ENCODE measurements at regions not wholly inside any gene's neighbourhood (a gene's known extent, or its start where the extent isn't known, plus 50 kb on each side); places are given as distances from the start of the nearest gene placed in this dataset.

DNA sequence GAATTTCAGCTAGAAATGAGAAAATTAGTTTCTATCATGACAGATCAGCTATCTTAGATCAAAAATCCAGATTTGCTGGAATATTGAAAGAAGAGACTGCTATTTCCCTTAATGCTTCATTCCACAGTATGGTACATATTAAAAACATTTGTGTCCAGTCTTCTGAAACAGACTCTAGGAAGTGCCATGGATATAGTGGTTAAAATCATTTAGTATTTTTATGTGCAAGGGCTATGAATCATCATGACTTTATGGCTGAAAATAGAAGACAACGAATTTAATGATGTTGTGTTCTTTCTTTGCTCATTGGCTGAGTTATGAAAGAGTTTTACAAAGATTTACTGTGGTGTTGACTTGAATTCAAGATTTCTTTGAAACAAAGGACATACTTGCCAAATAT is 146.6 kb downstream of the ANKRD60 start:
- no peaks in the 10 kb centered on the region for H3K36me3 ChIP-seq (ENCODE audit: control insufficient read depth in 1 of 2, insufficient read depth in 2 of 2, low read length in 2 of 2)
- no peaks in the 10 kb centered on the region for H3K9me3 ChIP-seq (ENCODE audit: control insufficient read depth in 1 of 2, low read length in 2 of 2)
- H3K9ac ChIP-seq (ENCODE audit: low read depth in 1 of 2, low read length in 2 of 2) = no peak overlapping the region
- H3K27ac ChIP-seq (ENCODE audit: low read depth, low read length) = no peak overlapping the region
- no peaks in the 10 kb centered on the region for H3K27me3 ChIP-seq (ENCODE audit: control insufficient read depth in 1 of 2, insufficient read depth in 2 of 2, low read length in 2 of 2)
- peaks cover 0 to 10% of the 10 kb centered on the region in 2 donors for H3K4me1 ChIP-seq (ENCODE audit: control insufficient read depth in 1 of 2, insufficient read depth in 2 of 2, low read length in 2 of 2)
- H3K4me3 ChIP-seq (ENCODE audit: low read depth in 1 of 2, low read length in 2 of 2) = no peak overlapping the region

DNA sequence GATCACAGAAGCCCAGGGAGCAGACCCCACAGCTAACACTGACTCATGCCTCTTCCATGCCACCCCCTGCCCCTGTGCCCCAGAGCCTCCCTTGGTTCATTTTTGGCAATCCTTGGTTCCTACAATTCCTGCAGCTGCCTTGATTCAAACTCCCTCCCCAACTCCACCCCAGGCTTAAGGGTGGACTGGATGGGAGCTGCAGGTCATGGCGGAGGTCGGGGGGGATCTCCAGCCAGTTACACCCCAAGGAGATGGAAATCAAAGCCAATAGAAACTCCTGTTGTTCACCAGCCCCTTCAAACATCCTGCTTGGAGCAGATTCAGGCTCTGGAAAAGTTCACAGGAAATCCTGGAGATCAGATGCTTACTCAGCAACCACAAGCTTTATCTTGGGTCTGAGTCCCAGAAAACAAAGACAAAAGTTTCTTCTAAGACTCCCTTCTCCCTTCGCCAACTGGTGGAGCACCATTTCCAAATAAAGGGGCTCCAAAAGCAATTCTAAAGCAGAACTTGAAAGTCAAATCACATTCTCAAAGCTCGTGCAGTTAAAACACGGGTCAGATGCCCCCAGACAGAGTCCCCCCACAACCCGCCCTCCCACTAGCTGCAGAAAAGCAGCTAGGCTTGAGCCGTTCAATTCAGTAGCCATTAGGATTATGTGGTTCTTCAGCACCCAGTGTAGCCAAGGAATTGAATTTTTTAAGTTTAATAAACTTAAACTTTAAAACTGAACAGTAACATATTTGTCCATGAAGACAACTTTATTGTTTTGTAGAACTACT is 149.5 kb downstream of the ANKRD60 start:
- peaks cover 3 to 5% of the 10 kb centered on the region in 2 donors for H3K4me1 ChIP-seq (ENCODE audit: control insufficient read depth in 1 of 2, insufficient read depth in 2 of 2, low read length in 2 of 2)
- no peaks in the 10 kb centered on the region for H3K36me3 ChIP-seq (ENCODE audit: control insufficient read depth in 1 of 2, insufficient read depth in 2 of 2, low read length in 2 of 2)
- no peaks in the 10 kb centered on the region for H3K9me3 ChIP-seq (ENCODE audit: control insufficient read depth in 1 of 2, low read length in 2 of 2)
- no peak overlapping the region for H3K4me3 ChIP-seq (ENCODE audit: low read depth in 1 of 2, low read length in 2 of 2)
- H3K27ac ChIP-seq (ENCODE audit: low read depth, low read length) = no peak overlapping the region
- H3K9ac ChIP-seq (ENCODE audit: low read depth in 1 of 2, low read length in 2 of 2) = no peak overlapping the region
- H3K27me3 ChIP-seq (ENCODE audit: control insufficient read depth in 1 of 2, insufficient read depth in 2 of 2, low read length in 2 of 2) = no peaks in the 10 kb centered on the region

DNA sequence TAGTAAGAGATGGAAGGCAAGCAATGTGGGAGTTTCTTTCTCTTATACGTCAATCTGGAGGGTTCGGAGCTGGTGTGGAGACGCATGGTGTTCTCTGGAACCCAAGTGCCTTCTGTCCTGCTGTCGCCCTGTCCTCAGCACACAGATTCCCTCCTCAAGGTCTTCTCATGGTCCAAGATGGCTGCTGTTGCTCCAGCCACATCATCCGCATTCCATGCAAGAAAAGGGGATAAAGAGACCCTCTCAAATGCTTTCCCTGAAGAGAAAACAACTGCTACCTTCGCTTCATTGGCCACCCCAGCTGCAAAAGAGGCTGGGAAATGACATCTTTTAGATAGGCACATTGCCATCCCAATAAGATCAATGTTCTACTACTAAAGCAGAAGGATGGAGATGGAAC is 151.2 kb downstream of the ANKRD60 start:
- no peaks in the 10 kb centered on the region for H3K36me3 ChIP-seq (ENCODE audit: control insufficient read depth in 1 of 2, insufficient read depth in 2 of 2, low read length in 2 of 2)
- H3K9ac ChIP-seq (ENCODE audit: low read depth in 1 of 2, low read length in 2 of 2) = no peak overlapping the region
- peaks cover 3 to 5% of the 10 kb centered on the region in 2 donors for H3K4me1 ChIP-seq (ENCODE audit: control insufficient read depth in 1 of 2, insufficient read depth in 2 of 2, low read length in 2 of 2)
- no peak overlapping the region for H3K4me3 ChIP-seq (ENCODE audit: low read depth in 1 of 2, low read length in 2 of 2)
- no peaks in the 10 kb centered on the region for H3K9me3 ChIP-seq (ENCODE audit: control insufficient read depth in 1 of 2, low read length in 2 of 2)
- H3K27ac ChIP-seq (ENCODE audit: low read depth, low read length) = no peak overlapping the region
- no peaks in the 10 kb centered on the region for H3K27me3 ChIP-seq (ENCODE audit: control insufficient read depth in 1 of 2, insufficient read depth in 2 of 2, low read length in 2 of 2)

DNA sequence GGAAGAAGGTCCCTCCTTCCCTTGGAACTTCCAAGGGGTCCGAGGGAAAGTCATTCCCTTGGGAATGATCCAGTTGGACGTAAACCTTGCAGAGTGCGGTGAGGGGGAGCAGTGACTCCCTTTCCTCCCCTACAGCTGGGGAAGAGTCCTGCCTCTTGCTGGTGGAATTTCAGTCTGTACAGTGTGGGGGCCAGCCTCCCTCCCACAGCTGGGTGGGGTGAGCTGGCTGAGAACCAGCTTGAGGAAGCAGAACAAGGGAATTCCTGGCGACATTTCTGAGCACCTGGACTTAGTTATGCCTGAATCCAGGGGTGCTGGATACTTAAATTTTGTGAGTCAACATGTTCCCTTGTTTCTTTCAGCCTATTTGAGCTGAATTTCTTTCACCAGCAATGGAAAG is 152.0 kb downstream of the ANKRD60 start:
- Histone ChIP-seq H3K4me1 (ENCODE audit: control insufficient read depth in 1 of 2, insufficient read depth in 2 of 2, low read length in 2 of 2) (peaks cover 3 to 5% of the 10 kb centered on the region in 2 donors), H3K4me3 (ENCODE audit: low read depth in 1 of 2, low read length in 2 of 2) (no peak overlapping the region), H3K36me3 (ENCODE audit: control insufficient read depth in 1 of 2, insufficient read depth in 2 of 2, low read length in 2 of 2) (no peaks in the 10 kb centered on the region), H3K9ac (ENCODE audit: low read depth in 1 of 2, low read length in 2 of 2) (no peak overlapping the region), H3K9me3 (ENCODE audit: control insufficient read depth in 1 of 2, low read length in 2 of 2) (no peaks in the 10 kb centered on the region), H3K27ac (ENCODE audit: low read depth, low read length) (no peak overlapping the region), H3K27me3 (ENCODE audit: control insufficient read depth in 1 of 2, insufficient read depth in 2 of 2, low read length in 2 of 2) (no peaks in the 10 kb centered on the region)

DNA sequence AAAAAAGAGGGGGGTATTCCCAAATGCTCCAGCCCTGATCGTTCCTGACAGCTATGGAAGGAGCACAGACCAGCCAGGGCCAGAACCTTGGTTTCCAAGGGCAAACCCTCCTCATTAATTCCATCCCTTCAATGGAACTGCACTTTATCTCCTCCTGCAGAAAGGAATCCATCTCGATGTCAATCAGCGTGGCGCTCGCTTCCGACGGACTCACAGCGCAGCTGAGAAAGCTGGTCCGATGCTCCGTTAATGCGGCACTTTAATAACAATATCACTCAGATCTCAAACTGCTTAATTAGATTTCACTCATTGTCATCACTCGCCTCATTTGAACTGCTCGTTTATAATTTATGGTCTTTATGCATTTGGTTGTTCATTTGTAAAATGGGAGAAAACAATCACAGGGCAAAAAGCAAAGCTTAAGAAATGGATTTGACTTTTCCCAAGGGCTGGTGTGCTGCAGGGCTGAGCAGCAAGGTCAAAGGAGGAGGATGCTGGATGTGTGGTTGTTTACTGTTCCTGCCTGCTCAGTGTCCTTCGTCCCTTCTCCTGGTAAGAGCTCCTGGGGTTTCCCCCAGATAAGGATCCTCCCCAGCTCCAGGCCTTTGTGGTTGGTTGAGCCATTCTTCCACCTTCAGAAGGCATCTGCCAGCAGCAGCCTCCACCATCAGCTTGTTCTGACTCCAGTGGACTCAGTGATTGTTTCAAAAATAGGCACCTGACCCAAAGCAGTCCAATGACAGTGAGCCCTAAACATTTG is 152.7 kb downstream of the ANKRD60 start:
- Histone ChIP-seq H3K4me3 (ENCODE audit: low read depth in 1 of 2, low read length in 2 of 2) (no peak overlapping the region), H3K9ac (ENCODE audit: low read depth in 1 of 2, low read length in 2 of 2) (no peak overlapping the region), H3K27ac (ENCODE audit: low read depth, low read length) (no peak overlapping the region), H3K27me3 (ENCODE audit: control insufficient read depth in 1 of 2, insufficient read depth in 2 of 2, low read length in 2 of 2) (no peaks in the 10 kb centered on the region), H3K9me3 (ENCODE audit: control insufficient read depth in 1 of 2, low read length in 2 of 2) (no peaks in the 10 kb centered on the region), H3K36me3 (ENCODE audit: control insufficient read depth in 1 of 2, insufficient read depth in 2 of 2, low read length in 2 of 2) (no peaks in the 10 kb centered on the region), H3K4me1 (ENCODE audit: control insufficient read depth in 1 of 2, insufficient read depth in 2 of 2, low read length in 2 of 2) (peaks cover 3 to 5% of the 10 kb centered on the region in 2 donors)

DNA sequence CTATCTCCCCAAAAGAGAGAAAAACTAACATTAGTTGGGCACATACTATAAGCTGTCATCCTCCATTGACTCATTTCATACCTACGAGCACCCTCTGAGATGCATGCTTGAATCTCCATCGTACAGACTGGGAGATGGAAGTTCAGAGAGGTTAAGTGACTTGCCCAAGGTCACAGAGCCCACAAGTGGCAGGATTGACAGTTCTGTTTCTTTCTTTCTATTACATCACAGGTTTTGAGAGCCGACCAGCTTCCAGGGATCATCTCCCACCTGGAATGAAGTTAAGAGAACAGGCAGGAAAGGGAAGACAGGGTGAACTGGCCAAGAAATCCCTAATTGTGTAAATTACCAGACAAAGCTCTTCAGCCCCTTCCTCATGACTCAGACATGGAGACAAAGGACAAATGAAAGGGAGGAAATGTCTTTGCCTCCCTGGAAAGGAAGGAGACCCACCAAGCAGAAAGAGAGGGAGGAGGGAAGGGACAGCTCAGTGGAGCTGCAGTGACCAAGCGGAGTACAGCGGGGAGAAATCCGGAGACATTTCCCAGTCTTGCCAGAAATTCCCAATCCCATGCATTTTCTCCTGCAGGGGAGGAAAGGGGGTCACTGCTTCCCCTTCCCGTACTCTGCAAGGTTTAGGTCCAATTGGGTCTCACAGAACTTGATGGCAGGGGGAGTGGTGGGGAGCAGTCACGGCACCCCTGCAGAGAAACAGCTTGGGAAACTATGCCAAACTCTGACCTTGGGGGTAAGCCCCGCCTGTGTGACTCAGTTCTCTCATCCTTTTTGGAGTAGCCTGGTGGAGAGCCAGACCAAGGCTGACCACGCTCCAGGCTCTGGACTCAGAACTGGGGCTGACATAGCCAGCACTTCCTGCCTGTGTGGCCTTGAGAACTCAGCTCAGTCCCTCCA is 154.3 kb downstream of the ANKRD60 start:
- H3K9ac ChIP-seq (ENCODE audit: low read depth in 1 of 2, low read length in 2 of 2) = no peak overlapping the region
- H3K27ac ChIP-seq (ENCODE audit: low read depth, low read length) = no peak overlapping the region
- H3K9me3 ChIP-seq (ENCODE audit: control insufficient read depth in 1 of 2, low read length in 2 of 2) = no peaks in the 10 kb centered on the region
- peaks cover 3 to 5% of the 10 kb centered on the region in 2 donors for H3K4me1 ChIP-seq (ENCODE audit: control insufficient read depth in 1 of 2, insufficient read depth in 2 of 2, low read length in 2 of 2)
- no peak overlapping the region for H3K4me3 ChIP-seq (ENCODE audit: low read depth in 1 of 2, low read length in 2 of 2)
- no peaks in the 10 kb centered on the region for H3K27me3 ChIP-seq (ENCODE audit: control insufficient read depth in 1 of 2, insufficient read depth in 2 of 2, low read length in 2 of 2)
- no peaks in the 10 kb centered on the region for H3K36me3 ChIP-seq (ENCODE audit: control insufficient read depth in 1 of 2, insufficient read depth in 2 of 2, low read length in 2 of 2)

DNA sequence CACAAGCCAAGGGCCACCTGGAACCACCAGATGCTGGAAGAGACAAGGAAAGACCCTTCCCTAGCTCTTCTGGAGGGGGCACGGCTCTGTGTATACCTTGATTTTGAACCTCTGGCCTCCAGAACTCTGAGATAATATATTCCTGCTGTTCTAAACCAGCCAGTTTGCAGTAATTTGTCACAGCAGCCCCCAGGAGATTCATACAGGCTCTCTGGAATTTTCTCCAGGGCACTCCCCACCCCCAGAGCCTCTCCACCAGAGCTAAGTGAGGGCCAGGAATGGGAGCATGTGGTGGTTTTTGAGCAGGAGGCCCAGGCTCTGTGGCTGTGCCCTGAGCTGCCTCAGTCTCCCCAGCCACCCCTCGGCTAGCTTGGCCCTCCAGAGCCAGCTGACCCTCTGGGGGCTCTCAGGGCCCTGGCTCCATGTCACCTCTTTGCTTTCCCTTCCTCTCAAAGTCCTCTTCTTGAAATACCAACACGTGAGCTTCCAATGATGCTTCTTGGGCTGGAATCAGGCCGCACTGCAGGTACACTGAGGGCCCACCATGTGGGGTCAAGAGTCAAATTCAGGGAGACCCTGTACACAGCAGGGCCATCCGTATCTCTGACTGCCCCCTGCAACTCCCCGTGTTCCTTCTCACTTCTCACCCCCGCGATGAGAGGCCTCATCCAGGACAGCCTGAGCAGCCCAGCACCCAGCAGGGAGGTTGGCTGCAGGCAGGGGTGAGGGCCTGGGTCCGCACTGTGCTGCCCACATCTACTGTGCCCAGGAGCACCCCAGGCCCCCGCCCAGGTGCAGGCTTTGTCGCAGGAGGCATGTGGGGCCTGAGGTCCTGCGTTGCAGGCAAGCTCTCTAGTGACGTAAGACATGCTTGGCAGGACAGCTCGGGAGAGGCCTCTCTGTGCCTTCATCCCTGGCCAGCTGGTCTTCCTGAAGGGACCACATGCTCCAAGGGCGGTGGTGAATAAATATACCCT is 155.5 kb downstream of the ANKRD60 start:
- Histone ChIP-seq H3K4me3 (ENCODE audit: low read depth in 1 of 2, low read length in 2 of 2) (no peak overlapping the region), H3K36me3 (ENCODE audit: control insufficient read depth in 1 of 2, insufficient read depth in 2 of 2, low read length in 2 of 2) (no peaks in the 10 kb centered on the region), H3K9me3 (ENCODE audit: control insufficient read depth in 1 of 2, low read length in 2 of 2) (no peaks in the 10 kb centered on the region), H3K9ac (ENCODE audit: low read depth in 1 of 2, low read length in 2 of 2) (no peak overlapping the region), H3K27me3 (ENCODE audit: control insufficient read depth in 1 of 2, insufficient read depth in 2 of 2, low read length in 2 of 2) (no peaks in the 10 kb centered on the region), H3K27ac (ENCODE audit: low read depth, low read length) (no peak overlapping the region), H3K4me1 (ENCODE audit: control insufficient read depth in 1 of 2, insufficient read depth in 2 of 2, low read length in 2 of 2) (peaks cover 3 to 5% of the 10 kb centered on the region in 2 donors)

DNA sequence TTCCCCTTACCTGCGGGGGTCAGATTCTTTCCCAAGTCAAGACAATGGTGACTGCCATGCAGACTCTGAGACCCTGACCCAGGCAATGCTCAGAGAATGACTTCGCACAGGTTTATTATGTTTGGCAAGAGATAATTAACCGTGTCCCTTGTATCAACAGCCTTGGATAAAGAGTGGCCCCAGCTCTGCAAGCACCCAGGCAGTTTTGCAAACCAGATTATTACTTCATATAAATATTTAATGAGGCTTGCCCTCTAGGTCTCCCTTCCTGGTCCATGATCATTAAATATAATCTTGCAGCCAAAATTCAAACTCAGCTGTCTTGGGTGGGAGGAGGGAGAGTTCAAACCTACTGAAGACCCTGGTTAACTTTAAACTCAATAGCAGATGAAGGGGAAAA is 156.5 kb downstream of the ANKRD60 start:
- Histone ChIP-seq H3K9me3 (ENCODE audit: control insufficient read depth in 1 of 2, low read length in 2 of 2) (no peaks in the 10 kb centered on the region), H3K4me3 (ENCODE audit: low read depth in 1 of 2, low read length in 2 of 2) (no peak overlapping the region), H3K27me3 (ENCODE audit: control insufficient read depth in 1 of 2, insufficient read depth in 2 of 2, low read length in 2 of 2) (no peaks in the 10 kb centered on the region), H3K27ac (ENCODE audit: low read depth, low read length) (no peak overlapping the region), H3K36me3 (ENCODE audit: control insufficient read depth in 1 of 2, insufficient read depth in 2 of 2, low read length in 2 of 2) (no peaks in the 10 kb centered on the region), H3K4me1 (ENCODE audit: control insufficient read depth in 1 of 2, insufficient read depth in 2 of 2, low read length in 2 of 2) (peaks cover 3 to 5% of the 10 kb centered on the region in 2 donors), H3K9ac (ENCODE audit: low read depth in 1 of 2, low read length in 2 of 2) (no peak overlapping the region)

DNA sequence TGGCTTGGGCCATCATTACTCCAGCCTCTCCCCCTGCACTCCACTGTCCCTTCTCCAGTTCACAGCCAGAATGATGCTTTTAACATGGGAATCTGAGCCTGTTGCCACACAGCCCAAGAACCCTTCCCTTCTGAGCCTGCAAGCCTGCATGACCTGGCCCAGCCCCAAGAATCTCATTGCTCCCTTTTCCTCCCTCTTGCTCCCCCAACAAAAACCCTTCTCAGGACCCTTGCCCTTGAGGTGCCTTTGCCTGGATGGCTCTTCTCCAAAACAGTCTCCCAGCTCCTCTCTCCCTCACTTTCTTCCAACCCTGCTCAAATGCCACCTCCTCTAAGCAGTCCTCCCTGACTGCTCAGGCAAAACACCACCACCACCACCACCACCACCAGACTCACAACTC is 157.2 kb downstream of the ANKRD60 start:
- no peaks in the 10 kb centered on the region for H3K27me3 ChIP-seq (ENCODE audit: control insufficient read depth in 1 of 2, insufficient read depth in 2 of 2, low read length in 2 of 2)
- peaks cover 3 to 5% of the 10 kb centered on the region in 2 donors for H3K4me1 ChIP-seq (ENCODE audit: control insufficient read depth in 1 of 2, insufficient read depth in 2 of 2, low read length in 2 of 2)
- no peaks in the 10 kb centered on the region for H3K9me3 ChIP-seq (ENCODE audit: control insufficient read depth in 1 of 2, low read length in 2 of 2)
- H3K9ac ChIP-seq (ENCODE audit: low read depth in 1 of 2, low read length in 2 of 2) = no peak overlapping the region
- H3K27ac ChIP-seq (ENCODE audit: low read depth, low read length) = no peak overlapping the region
- H3K36me3 ChIP-seq (ENCODE audit: control insufficient read depth in 1 of 2, insufficient read depth in 2 of 2, low read length in 2 of 2) = no peaks in the 10 kb centered on the region
- no peak overlapping the region for H3K4me3 ChIP-seq (ENCODE audit: low read depth in 1 of 2, low read length in 2 of 2)

Data from duodenal mucosa (tissue), 2 donors.